ENCODE measurements at regions not wholly inside any gene's neighbourhood (a gene's known extent, or its start where the extent isn't known, plus 50 kb on each side); places are given as distances from the start of the nearest gene placed in this dataset.
"Not testable (repeated sequence)": the region's sequence is repeated elsewhere in the genome, so short reads cannot be mapped to it uniquely, and the experiment has no call there.

DNA sequence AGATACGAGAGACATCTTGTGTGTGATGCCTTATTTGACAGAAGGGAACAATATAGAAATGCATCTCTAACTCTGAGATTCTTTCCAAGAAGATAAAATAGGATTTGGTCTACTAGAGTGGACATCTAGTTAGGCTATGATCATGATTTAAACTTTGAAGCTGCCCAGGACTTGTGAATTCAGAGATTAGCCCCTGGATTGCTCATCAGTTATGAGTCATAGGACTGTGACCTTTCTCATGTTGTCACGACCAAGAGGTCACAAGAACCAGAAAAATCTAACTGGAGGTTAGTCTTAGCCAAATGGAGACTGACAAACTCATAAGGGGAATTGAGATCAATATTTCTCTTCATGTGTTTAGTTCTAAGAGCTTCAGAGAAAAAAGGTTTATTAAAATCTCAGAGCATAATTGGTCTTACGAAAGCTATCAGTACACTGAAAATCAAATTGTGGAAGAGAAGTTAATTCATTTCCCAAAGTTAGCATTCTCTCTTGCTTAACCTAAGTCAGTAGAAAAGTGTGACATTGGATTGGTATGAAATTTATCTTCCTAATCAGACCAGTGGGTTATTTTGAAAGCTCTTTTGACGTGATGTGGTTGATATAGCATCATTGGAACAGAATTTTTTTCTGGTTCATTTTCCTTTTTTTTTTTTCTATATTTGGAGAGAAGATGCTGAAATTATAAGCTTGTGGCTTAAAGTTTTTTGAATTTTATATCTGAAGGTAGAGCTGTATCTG, 245.7 kb downstream of the RNF144B start:
- H3K9me3 ChIP-seq (ENCODE audit: insufficient read depth, low read depth, low read length) = no peaks in the 10 kb centered on the region
- 95% methylated on average over 3 of the region's 4 CpGs for WGBS
- H3K9ac ChIP-seq (ENCODE audit: low read depth, low read length) = no peak overlapping the region
- no peak overlapping the region for H3K4me3 ChIP-seq (ENCODE audit: low read length)
- no peaks in the 10 kb centered on the region for H3K27me3 ChIP-seq (ENCODE audit: insufficient read depth, low read length)
- H3K36me3 ChIP-seq (ENCODE audit: insufficient read depth, low read length) = no peaks in the 10 kb centered on the region
- H3K27ac ChIP-seq (ENCODE audit: low read depth, low read length) = no peak overlapping the region
- no peaks in the 10 kb centered on the region; the same call in 1 of the 2 replicates for H3K4me1 ChIP-seq (ENCODE audit: insufficient read depth, low read length)

DNA sequence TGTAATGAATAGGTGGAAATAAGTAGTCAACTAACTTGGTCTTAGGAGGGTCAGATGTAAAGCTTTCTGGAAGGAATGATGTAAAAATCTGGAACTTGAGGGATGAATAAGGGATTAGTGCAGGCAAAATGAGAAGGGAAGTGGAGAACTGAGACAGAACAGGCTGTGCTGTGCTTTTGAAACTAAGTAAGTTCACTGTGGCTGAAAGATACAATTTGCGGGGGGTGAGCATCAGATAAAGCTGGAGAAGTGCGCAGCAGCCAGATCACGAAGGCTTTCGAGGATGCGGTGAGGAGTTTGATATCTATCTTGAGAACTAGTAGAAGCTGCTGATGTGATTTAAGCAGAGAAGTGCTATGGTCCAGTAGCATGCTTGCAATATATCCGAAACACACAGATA, 247.8 kb downstream of the RNF144B start:
- Histone ChIP-seq H3K9ac (ENCODE audit: low read depth, low read length) (no peak overlapping the region), H3K4me1 (ENCODE audit: insufficient read depth, low read length) (no peaks in the 10 kb centered on the region; the same call in 1 of the 2 replicates), H3K36me3 (ENCODE audit: insufficient read depth, low read length) (no peaks in the 10 kb centered on the region), H3K9me3 (ENCODE audit: insufficient read depth, low read depth, low read length) (no peaks in the 10 kb centered on the region), H3K4me3 (ENCODE audit: low read length) (no peak overlapping the region), H3K27me3 (ENCODE audit: insufficient read depth, low read length) (no peaks in the 10 kb centered on the region), H3K27ac (ENCODE audit: low read depth, low read length) (no peak overlapping the region)
- WGBS = 92% methylated on average over 6 of the region's 6 CpGs

DNA sequence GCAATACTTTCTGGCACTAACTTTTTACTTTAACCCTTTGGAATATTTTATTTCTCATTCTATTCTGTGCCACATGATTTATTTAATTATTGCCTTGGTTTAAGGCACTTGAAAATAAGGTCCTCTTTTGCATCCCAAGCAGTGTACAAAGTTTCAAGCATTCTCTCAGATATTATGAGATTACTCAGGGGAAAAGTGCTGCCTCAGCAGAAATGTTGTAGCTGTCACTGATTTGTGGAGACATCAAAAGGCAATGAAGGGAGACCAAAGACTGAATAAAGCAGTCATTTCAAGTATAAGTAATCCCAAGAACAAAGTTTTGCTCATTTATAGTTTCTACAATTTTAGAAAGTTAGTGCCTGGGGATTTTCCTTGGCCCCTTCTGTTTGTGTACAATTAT, 253.0 kb downstream of the RNF144B start:
- Histone ChIP-seq H3K36me3 (ENCODE audit: insufficient read depth, low read length) (no peaks in the 10 kb centered on the region), H3K27me3 (ENCODE audit: insufficient read depth, low read length) (no peaks in the 10 kb centered on the region), H3K27ac (ENCODE audit: low read depth, low read length) (no peak overlapping the region), H3K4me1 (ENCODE audit: insufficient read depth, low read length) (no peaks in the 10 kb centered on the region), H3K9me3 (ENCODE audit: insufficient read depth, low read depth, low read length) (no peaks in the 10 kb centered on the region), H3K9ac (ENCODE audit: low read depth, low read length) (no peak overlapping the region), H3K4me3 (ENCODE audit: low read length) (no peak overlapping the region)

DNA sequence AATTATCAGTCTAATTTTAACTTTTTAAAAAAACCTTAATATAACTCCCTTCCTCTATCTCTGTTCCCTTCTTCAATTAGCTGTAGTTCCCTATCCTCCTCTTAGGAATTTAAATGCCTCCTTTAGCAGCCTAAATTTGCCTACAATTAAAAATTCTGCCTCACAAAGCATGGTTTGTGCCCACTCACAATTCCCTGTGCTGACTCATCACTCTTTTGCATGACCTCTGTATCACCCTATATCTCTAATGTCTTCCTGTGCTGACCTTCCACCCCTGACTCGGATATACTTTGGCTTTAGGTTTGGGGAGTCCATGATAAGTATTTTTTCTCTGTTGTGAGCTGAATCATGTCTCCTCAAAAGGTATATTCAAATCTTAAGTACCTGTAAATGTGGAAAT, 253.6 kb downstream of the RNF144B start:
- H3K27me3 ChIP-seq (ENCODE audit: insufficient read depth, low read length) = no peaks in the 10 kb centered on the region
- no peaks in the 10 kb centered on the region for H3K36me3 ChIP-seq (ENCODE audit: insufficient read depth, low read length)
- no peak overlapping the region for H3K4me3 ChIP-seq (ENCODE audit: low read length)
- H3K9ac ChIP-seq (ENCODE audit: low read depth, low read length) = no peak overlapping the region
- 100% methylated on average over 1 of the region's 1 CpG for WGBS
- H3K27ac ChIP-seq (ENCODE audit: low read depth, low read length) = no peak overlapping the region
- H3K4me1 ChIP-seq (ENCODE audit: insufficient read depth, low read length) = no peaks in the 10 kb centered on the region
- no peaks in the 10 kb centered on the region for H3K9me3 ChIP-seq (ENCODE audit: insufficient read depth, low read depth, low read length)

DNA sequence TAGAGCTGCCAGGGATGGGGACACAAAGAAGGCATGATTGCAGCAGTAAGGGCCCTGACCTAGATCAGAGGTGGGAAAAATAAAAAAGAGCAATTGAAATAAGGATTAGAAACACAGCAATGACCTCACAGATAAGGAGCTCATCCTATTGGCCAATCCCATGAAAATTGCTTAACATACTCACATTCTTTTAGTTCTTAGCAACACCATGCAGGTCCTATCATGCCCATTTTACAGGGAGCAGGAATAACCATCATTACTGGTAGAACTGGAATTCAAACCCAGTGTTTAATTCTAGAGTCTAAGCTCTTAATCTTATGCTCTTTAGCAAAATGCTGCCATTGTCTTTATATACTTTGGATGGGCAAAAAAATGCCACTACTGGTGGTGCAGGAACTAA, 267.7 kb downstream of the RNF144B start:
- Histone ChIP-seq H3K9me3 (ENCODE audit: insufficient read depth, low read depth, low read length) (no peaks in the 10 kb centered on the region), H3K36me3 (ENCODE audit: insufficient read depth, low read length) (no peaks in the 10 kb centered on the region), H3K27ac (ENCODE audit: low read depth, low read length) (no peak overlapping the region), H3K4me1 (ENCODE audit: insufficient read depth, low read length) (no peaks in the 10 kb centered on the region), H3K4me3 (ENCODE audit: low read length) (no peak overlapping the region), H3K9ac (ENCODE audit: low read depth, low read length) (no peak overlapping the region), H3K27me3 (ENCODE audit: insufficient read depth, low read length) (no peaks in the 10 kb centered on the region)

DNA sequence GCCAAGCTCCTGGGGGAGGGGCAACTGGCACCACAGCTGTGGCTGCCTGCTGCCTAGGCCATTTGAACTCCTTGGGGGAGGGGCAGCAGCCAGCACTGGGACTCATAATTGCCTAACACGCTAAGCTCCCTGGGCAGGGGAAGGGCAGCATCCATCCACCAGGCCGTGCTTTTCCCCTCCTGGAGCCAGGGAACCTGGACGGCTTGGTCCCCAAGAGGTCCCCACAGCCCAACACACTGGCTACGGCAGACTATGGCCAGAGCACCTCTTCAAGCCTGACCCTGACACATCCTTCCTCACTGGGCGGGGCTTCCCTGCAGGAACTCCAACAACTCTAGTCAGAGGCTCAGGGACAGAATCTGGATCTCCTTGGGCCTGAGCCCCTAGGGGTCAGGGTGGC, 269.4 kb downstream of the RNF144B start:
- 90% methylated on average over 5 of the region's 5 CpGs for WGBS
- no peaks in the 10 kb centered on the region for H3K36me3 ChIP-seq (ENCODE audit: insufficient read depth, low read length)
- no peak overlapping the region for H3K4me3 ChIP-seq (ENCODE audit: low read length)
- H3K27me3 ChIP-seq (ENCODE audit: insufficient read depth, low read length) = no peaks in the 10 kb centered on the region
- H3K9ac ChIP-seq (ENCODE audit: low read depth, low read length) = no peak overlapping the region
- H3K27ac ChIP-seq (ENCODE audit: low read depth, low read length) = no peak overlapping the region
- H3K4me1 ChIP-seq (ENCODE audit: insufficient read depth, low read length) = no peaks in the 10 kb centered on the region
- no peaks in the 10 kb centered on the region for H3K9me3 ChIP-seq (ENCODE audit: insufficient read depth, low read depth, low read length)

DNA sequence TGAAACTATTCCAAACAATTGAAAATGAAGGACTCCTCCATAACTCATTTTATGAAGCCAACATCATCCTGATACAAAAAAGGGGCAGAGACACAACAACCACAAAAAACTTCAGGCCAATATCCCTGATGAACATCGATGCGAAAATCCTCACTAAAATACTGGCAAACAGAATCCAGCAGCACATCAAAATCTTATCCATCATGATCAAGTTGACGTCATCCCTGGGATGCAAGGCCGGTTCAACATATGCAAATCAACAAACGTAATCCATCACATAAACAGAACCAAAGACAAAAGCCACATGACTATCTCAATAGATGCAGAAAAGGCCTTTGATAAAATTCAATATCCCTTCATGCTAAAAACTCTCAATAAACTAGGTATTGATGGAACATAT, 272.8 kb downstream of the RNF144B start:
- not testable (repeated sequence) for H3K9ac ChIP-seq (ENCODE audit: low read depth, low read length); H3K4me1 ChIP-seq (ENCODE audit: insufficient read depth, low read length); H3K27me3 ChIP-seq (ENCODE audit: insufficient read depth, low read length); H3K36me3 ChIP-seq (ENCODE audit: insufficient read depth, low read length); H3K9me3 ChIP-seq (ENCODE audit: insufficient read depth, low read depth, low read length); H3K4me3 ChIP-seq (ENCODE audit: low read length); H3K27ac ChIP-seq (ENCODE audit: low read depth, low read length)
- 90% methylated on average over 5 of the region's 5 CpGs for WGBS

DNA sequence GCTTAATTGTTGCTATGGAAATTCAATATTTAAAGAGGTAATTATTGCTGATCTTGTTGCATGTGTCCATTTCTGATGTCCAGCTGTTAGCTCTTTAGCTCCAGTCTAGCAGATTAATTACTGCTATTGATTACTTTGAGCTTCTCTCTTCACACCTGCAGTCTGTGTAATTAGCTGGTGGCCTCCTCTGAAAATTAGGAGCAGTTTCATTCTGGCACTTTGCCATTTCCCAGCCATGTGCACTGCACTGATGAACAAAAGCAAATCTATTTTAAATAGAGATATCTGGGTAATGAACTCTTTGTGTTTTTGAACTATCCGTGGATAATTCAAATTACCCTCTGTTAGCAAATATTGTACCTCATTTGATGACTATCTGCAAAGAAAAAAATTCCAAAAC, 275.9 kb downstream of the RNF144B start:
- Histone ChIP-seq H3K36me3 (ENCODE audit: insufficient read depth, low read length) (no peaks in the 10 kb centered on the region), H3K4me3 (ENCODE audit: low read length) (no peak overlapping the region), H3K9ac (ENCODE audit: low read depth, low read length) (no peak overlapping the region), H3K9me3 (ENCODE audit: insufficient read depth, low read depth, low read length) (no peaks in the 10 kb centered on the region), H3K4me1 (ENCODE audit: insufficient read depth, low read length) (no peaks in the 10 kb centered on the region), H3K27ac (ENCODE audit: low read depth, low read length) (no peak overlapping the region), H3K27me3 (ENCODE audit: insufficient read depth, low read length) (no peaks in the 10 kb centered on the region)
- WGBS = no CpG with 5 or more reads among the region's 1 CpG

DNA sequence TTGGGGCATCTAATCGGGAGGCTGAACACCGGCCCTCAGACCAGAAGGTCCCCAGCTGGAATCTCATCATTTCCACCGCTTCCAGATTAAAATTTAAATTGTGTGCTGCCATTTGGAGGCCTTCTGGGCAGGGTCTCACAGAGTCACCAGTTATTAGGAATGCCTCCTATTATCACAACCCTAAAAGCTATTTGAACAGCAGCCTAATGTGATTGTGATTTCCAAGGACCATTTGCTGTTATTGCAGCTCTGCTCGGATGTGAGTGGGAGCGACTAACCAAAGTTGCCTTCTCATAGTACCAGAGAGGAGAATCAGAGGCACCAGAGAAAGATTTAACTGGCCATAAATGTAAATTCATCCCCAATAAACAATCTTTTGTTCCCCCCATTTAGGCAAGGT, 277.3 kb downstream of the RNF144B start:
- Histone ChIP-seq H3K36me3 (ENCODE audit: insufficient read depth, low read length) (no peaks in the 10 kb centered on the region), H3K9me3 (ENCODE audit: insufficient read depth, low read depth, low read length) (no peaks in the 10 kb centered on the region), H3K27ac (ENCODE audit: low read depth, low read length) (no peak overlapping the region), H3K27me3 (ENCODE audit: insufficient read depth, low read length) (no peaks in the 10 kb centered on the region), H3K4me1 (ENCODE audit: insufficient read depth, low read length) (no peaks in the 10 kb centered on the region), H3K4me3 (ENCODE audit: low read length) (no peak overlapping the region), H3K9ac (ENCODE audit: low read depth, low read length) (no peak overlapping the region)
- WGBS = 87% methylated on average over 5 of the region's 5 CpGs

DNA sequence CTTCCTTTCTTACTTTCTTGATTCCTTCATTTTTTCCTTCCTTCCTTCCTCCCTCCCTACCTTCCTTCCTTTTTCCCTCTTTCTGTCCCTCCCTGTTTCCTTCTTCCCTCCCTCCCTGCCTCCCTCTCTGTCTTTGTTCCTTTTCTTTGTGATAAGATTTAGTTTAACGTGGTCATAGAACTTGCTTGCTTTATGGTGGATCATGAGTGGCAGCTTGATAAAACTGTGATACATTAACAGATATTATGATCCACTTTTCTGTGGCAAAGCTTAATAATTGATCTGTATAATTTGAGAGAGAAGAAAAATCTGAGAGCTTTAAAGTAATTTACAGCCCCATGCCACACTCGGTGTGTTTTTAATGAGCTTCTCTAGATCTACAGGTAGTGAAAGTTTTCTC, 280.5 kb downstream of the RNF144B start:
- 89% methylated on average over 1 of the region's 2 CpGs for WGBS
- Histone ChIP-seq H3K9ac (ENCODE audit: low read depth, low read length) (no peak overlapping the region), H3K27me3 (ENCODE audit: insufficient read depth, low read length) (no peaks in the 10 kb centered on the region), H3K4me1 (ENCODE audit: insufficient read depth, low read length) (no peaks in the 10 kb centered on the region), H3K9me3 (ENCODE audit: insufficient read depth, low read depth, low read length) (no peaks in the 10 kb centered on the region), H3K27ac (ENCODE audit: low read depth, low read length) (no peak overlapping the region), H3K36me3 (ENCODE audit: insufficient read depth, low read length) (no peaks in the 10 kb centered on the region), H3K4me3 (ENCODE audit: low read length) (no peak overlapping the region)

DNA sequence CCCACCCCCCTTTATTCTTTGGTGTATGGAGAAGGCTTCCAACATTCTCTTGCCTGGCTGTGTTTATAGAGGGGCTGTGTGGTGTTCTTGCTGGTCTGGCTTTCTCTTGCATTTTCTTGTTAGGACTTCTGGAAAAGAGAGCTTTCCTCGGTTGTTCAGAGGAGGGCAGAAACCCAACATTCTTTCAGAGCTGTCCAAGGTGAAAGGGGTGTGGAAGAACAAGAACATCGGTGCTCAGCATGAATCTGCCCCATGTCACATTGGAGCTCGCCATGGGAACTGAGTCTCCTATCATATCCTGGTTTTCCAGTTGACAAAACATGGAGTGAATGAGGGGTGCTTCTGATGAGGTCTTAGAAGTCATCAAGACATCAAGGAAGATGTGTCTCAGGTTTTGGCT, 281.8 kb downstream of the RNF144B start:
- Histone ChIP-seq H3K9me3 (ENCODE audit: insufficient read depth, low read depth, low read length) (no peaks in the 10 kb centered on the region), H3K27ac (ENCODE audit: low read depth, low read length) (no peak overlapping the region), H3K27me3 (ENCODE audit: insufficient read depth, low read length) (no peaks in the 10 kb centered on the region), H3K36me3 (ENCODE audit: insufficient read depth, low read length) (no peaks in the 10 kb centered on the region), H3K9ac (ENCODE audit: low read depth, low read length) (no peak overlapping the region), H3K4me1 (ENCODE audit: insufficient read depth, low read length) (no peaks in the 10 kb centered on the region), H3K4me3 (ENCODE audit: low read length) (no peak overlapping the region)
- WGBS = 83% methylated on average over 3 of the region's 3 CpGs

DNA sequence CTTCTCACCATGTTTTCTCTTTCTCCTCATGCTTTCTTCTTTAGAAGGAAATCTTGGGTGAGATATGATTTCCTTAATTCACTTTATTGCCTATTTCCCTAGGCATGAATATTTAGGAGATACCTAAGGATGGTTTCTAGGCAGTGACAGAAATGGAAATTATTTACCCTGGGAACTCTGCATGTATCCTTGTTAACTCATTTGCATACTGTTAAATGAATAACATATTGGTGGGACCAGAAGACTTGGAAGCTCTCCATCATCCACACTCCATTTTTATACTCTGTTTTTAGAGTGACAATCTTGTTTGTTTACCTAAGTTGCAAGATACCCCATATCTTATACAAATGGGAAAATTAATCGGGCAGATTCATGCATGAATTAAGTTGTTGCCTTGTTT, 285.7 kb downstream of the RNF144B start:
- Histone ChIP-seq H3K9ac (ENCODE audit: low read depth, low read length) (no peak overlapping the region), H3K9me3 (ENCODE audit: insufficient read depth, low read depth, low read length) (no peaks in the 10 kb centered on the region), H3K27ac (ENCODE audit: low read depth, low read length) (no peak overlapping the region), H3K4me1 (ENCODE audit: insufficient read depth, low read length) (no peaks in the 10 kb centered on the region), H3K27me3 (ENCODE audit: insufficient read depth, low read length) (no peaks in the 10 kb centered on the region), H3K4me3 (ENCODE audit: low read length) (no peak overlapping the region), H3K36me3 (ENCODE audit: insufficient read depth, low read length) (no peaks in the 10 kb centered on the region)
- 88% methylated on average over 1 of the region's 1 CpG for WGBS

Measured in HUES64 (cell line).